Suprapubic skin (tissue), 4 donors: ENCODE measurements at regions not wholly inside any gene's neighbourhood (a gene's known extent, or its start where the extent isn't known, plus 50 kb on each side); places are given as distances from the start of the nearest gene placed in this dataset.

Experiments used
- DNase-seq, 2 donors: peaks; one replicate each; pipeline ENCODE4 v3.0.0-alpha.2; 2019; ENCODE audit warnings: low spot score in 2 of 2
- H3K27ac ChIP-seq: fragments of 200-600 bp; sonication (generic); one replicate; pipeline ENCODE4 v1.5.1; 2019
- H3K27me3 ChIP-seq: fragments of 200-600 bp; sonication (generic); one replicate; pipeline ENCODE4 v1.5.1; 2019
- H3K36me3 ChIP-seq: fragments of 200-600 bp; sonication (generic); one replicate; pipeline ENCODE4 v1.5.1; 2019
- H3K4me1 ChIP-seq: fragments of 200-600 bp; sonication (generic); one replicate; pipeline ENCODE4 v1.5.1; 2019
- H3K4me3 ChIP-seq: fragments of 200-600 bp; sonication (generic); one replicate; pipeline ENCODE4 v1.5.1; 2019; ENCODE audit warnings: mild to moderate bottlenecking
- H3K9me3 ChIP-seq: fragments of 200-600 bp; sonication (generic); one replicate; pipeline ENCODE4 v1.5.1; 2019
- CTCF ChIP-seq, 2 donors: fragments of 200-600 bp in 1 of 2; fragments of 450-650 bp in 1 of 2; sonication (generic) in 1 of 2; IDR thresholded peaks; one replicate each; pipeline ENCODE4 v1.5.1; 2016 to 2019; ENCODE audit warnings: antibody characterized with exemption in 2 of 2, mild to moderate bottlenecking in 1 of 2, moderate library complexity in 1 of 2
- EP300 ChIP-seq: sonication (generic); formaldehyde crosslinking; IDR thresholded peaks from one replicate; pipeline ENCODE4 v1.6.1; 2017; ENCODE audit warnings: antibody characterized with exemption
- POLR2A ChIP-seq, 2 donors: fragments of 450-650 bp; IDR thresholded peaks; one replicate each; pipeline ENCODE4 v1.6.1; 2017; ENCODE audit warnings: antibody characterized with exemption in 2 of 2, mild to moderate bottlenecking in 2 of 2, moderate library complexity in 2 of 2
- POLR2AphosphoS5 ChIP-seq, 3 donors: sonication (generic); formaldehyde crosslinking; IDR thresholded peaks; one replicate each; pipeline ENCODE4 v1.6.1; 2017; ENCODE audit warnings: antibody characterized with exemption in 3 of 3
- WGBS: methylation state at CpG from one replicate; pipeline ENCODE4 v1.1.5; 2018; 5-methylcytosine and 5-hydroxymethylcytosine counted together

- no peaks in the 10 kb centered on the region for H3K9me3 ChIP-seq
- H3K4me1 ChIP-seq, result no peaks in the 10 kb centered on the region
- H3K4me3 ChIP-seq, result no peak overlapping the region
- no peak for DNase-seq
- 80% methylated on average over 3 of the region's 3 CpGs for WGBS
- H3K27ac ChIP-seq, result no peak overlapping the region
- H3K27me3 ChIP-seq, result no peaks in the 10 kb centered on the region
- no peaks in the 10 kb centered on the region for H3K36me3 ChIP-seq
- TF ChIP-seq EP300 (no peak), POLR2AphosphoS5 (IDR thresholded peaks at IDR 0.05) (no peak), CTCF (IDR thresholded peaks at IDR 0.05) (no peak), POLR2A (IDR thresholded peaks at IDR 0.05) (no peak)
Measured at GRCh38 chrX:99588936-99589335, 821.1 kb downstream of the PCDH19 start.

GRCh38 chrX:99572711-99573110 lies 837.4 kb downstream of the PCDH19 start:
- no peak overlapping the region for H3K4me3 ChIP-seq
- no peak for DNase-seq
- H3K27ac ChIP-seq, result no peak overlapping the region
- H3K36me3 ChIP-seq, result no peaks in the 10 kb centered on the region
- no peaks in the 10 kb centered on the region for H3K9me3 ChIP-seq
- H3K4me1 ChIP-seq, result no peaks in the 10 kb centered on the region
- no peaks in the 10 kb centered on the region for H3K27me3 ChIP-seq
- no peak for TF ChIP-seq POLR2A (IDR thresholded peaks at IDR 0.05)
- no peak for TF ChIP-seq EP300
- TF ChIP-seq CTCF (IDR thresholded peaks at IDR 0.05), result no peak
- no peak for TF ChIP-seq POLR2AphosphoS5 (IDR thresholded peaks at IDR 0.05)

GRCh38 chrX:99549381-99549780 lies 860.7 kb downstream of the PCDH19 start:
- WGBS, result 69% methylated on average over 5 of the region's 5 CpGs
- no peak overlapping the region for H3K4me3 ChIP-seq
- no peaks in the 10 kb centered on the region for H3K4me1 ChIP-seq
- H3K9me3 ChIP-seq, result no peaks in the 10 kb centered on the region
- no peak overlapping the region for H3K27ac ChIP-seq
- TF ChIP-seq POLR2A (IDR thresholded peaks at IDR 0.05), result no peak
- no peak for TF ChIP-seq EP300
- TF ChIP-seq CTCF (IDR thresholded peaks at IDR 0.05), result no peak
- no peak for TF ChIP-seq POLR2AphosphoS5 (IDR thresholded peaks at IDR 0.05)
- no peaks in the 10 kb centered on the region for H3K36me3 ChIP-seq
- H3K27me3 ChIP-seq, result no peaks in the 10 kb centered on the region
- no peak for DNase-seq

- TF ChIP-seq POLR2AphosphoS5 (IDR thresholded peaks at IDR 0.05) (no peak), EP300 (no peak), POLR2A (IDR thresholded peaks at IDR 0.05) (no peak), CTCF (IDR thresholded peaks at IDR 0.05) (no peak)
- Histone ChIP-seq H3K9me3 (no peaks in the 10 kb centered on the region), H3K27ac (no peak overlapping the region), H3K36me3 (no peaks in the 10 kb centered on the region), H3K27me3 (no peaks in the 10 kb centered on the region), H3K4me3 (no peak overlapping the region), H3K4me1 (no peaks in the 10 kb centered on the region)
- DNase-seq, result no peak
Measured at GRCh38 chrX:99522450-99522849, 887.6 kb downstream of the PCDH19 start.

- H3K27me3 ChIP-seq, result no peaks in the 10 kb centered on the region
- no peak overlapping the region for H3K27ac ChIP-seq
- no peaks in the 10 kb centered on the region for H3K9me3 ChIP-seq
- no peak for TF ChIP-seq CTCF (IDR thresholded peaks at IDR 0.05)
- no peak for TF ChIP-seq EP300
- TF ChIP-seq POLR2AphosphoS5 (IDR thresholded peaks at IDR 0.05), result no peak
- TF ChIP-seq POLR2A (IDR thresholded peaks at IDR 0.05), result no peak
- no peak for DNase-seq
- H3K36me3 ChIP-seq, result no peaks in the 10 kb centered on the region
- no peaks in the 10 kb centered on the region for H3K4me1 ChIP-seq
- no peak overlapping the region for H3K4me3 ChIP-seq
Measured at GRCh38 chrX:99507768-99508167, 902.3 kb downstream of the PCDH19 start.
